CD4-positive, alpha-beta memory T cell (primary cell): ENCODE measurements at regions not wholly inside any gene's neighbourhood (a gene's known extent, or its start where the extent isn't known, plus 50 kb on each side); places are given as distances from the start of the nearest gene placed in this dataset.
A peak's percentile ranks its signal among the peaks of the same experiment; 100 is the strongest.

Experiments used
- CTCF ChIA-PET: fragments of 350-600 bp; sonication (Branson Sonifier 250); formaldehyde crosslinking; loops from one replicate; lab custom pipeline; 2021; ENCODE audit warnings: inconsistent platforms; ENCODE audit not compliant: partially characterized antibody; lab: Charles Lee
- POLR2A ChIA-PET: fragments of 350-600 bp; sonication (Branson Sonifier 250); formaldehyde crosslinking; loops from one replicate; lab custom pipeline; 2021; ENCODE audit not compliant: partially characterized antibody; lab: Charles Lee
- DNase-seq, 5 donors: peaks; one replicate each; pipeline versions ENCODE4 v3.0.0 to v3.0.0-alpha.2; 2020 to 2022; ENCODE audit warnings: mixed read lengths in 1 of 5
- H3K27ac ChIP-seq: one replicate; pipeline ENCODE4 v1.7.0; 2013; ENCODE audit warnings: low read depth, low read length
- H3K27me3 ChIP-seq: 2 replicates; pipeline ENCODE4 v1.7.0; 2013; ENCODE audit warnings: mild to moderate bottlenecking, low read length, moderate library complexity; ENCODE audit not compliant: insufficient read depth
- H3K36me3 ChIP-seq: 2 replicates; pipeline ENCODE4 v1.7.0; 2013; ENCODE audit warnings: mild to moderate bottlenecking, low read length, moderate library complexity; ENCODE audit not compliant: insufficient read depth
- H3K4me1 ChIP-seq: 2 replicates; pipeline ENCODE4 v1.7.0; 2013; ENCODE audit warnings: mild to moderate bottlenecking, low read length, moderate library complexity; ENCODE audit not compliant: insufficient read depth
- H3K4me3 ChIP-seq, 2 donors: one replicate each; pipeline ENCODE4 v1.7.0; 2013; ENCODE audit warnings: low read length in 2 of 2, mild to moderate bottlenecking in 1 of 2
- H3K9me3 ChIP-seq, 2 donors: one replicate each; pipeline ENCODE4 v1.7.0; 2013; ENCODE audit warnings: low read length in 2 of 2, control low read depth in 1 of 2; ENCODE audit not compliant: control insufficient read depth in 1 of 2
- H3K27ac Mint-ChIP-seq, 7 donors: one replicate each; pipeline ENCODE4 v1.8.0; 2020 to 2021; ENCODE audit warnings: mixed read lengths in 7 of 7, mild to moderate bottlenecking in 6 of 7, inconsistent platforms in 3 of 7, moderate library complexity in 3 of 7
- H3K27me3 Mint-ChIP-seq, 2 donors: one replicate each; pipeline ENCODE4 v1.8.0; 2020 to 2021; ENCODE audit warnings: mixed read lengths in 2 of 2
- H3K36me3 Mint-ChIP-seq, 2 donors: one replicate each; pipeline ENCODE4 v1.8.0; 2020 to 2021; ENCODE audit warnings: mixed read lengths in 2 of 2, inconsistent platforms in 1 of 2, mild to moderate bottlenecking in 1 of 2
- H3K4me1 Mint-ChIP-seq, 4 donors: one replicate each; pipeline ENCODE4 v1.8.0; 2020 to 2021; ENCODE audit warnings: mixed read lengths in 4 of 4, mild to moderate bottlenecking in 1 of 4
- H3K4me3 Mint-ChIP-seq, 8 donors: one replicate each; pipeline ENCODE4 v1.8.0; 2020 to 2021; ENCODE audit warnings: mixed read lengths in 8 of 8, mild to moderate bottlenecking in 7 of 8, moderate library complexity in 6 of 8, inconsistent platforms in 3 of 8
- H3K9me3 Mint-ChIP-seq, 8 donors: one replicate each; pipeline ENCODE4 v1.8.0; 2020 to 2021; ENCODE audit warnings: mixed read lengths in 8 of 8, mild to moderate bottlenecking in 5 of 8, inconsistent platforms in 3 of 8, moderate library complexity in 1 of 8
- intact Hi-C: fragments of 100-400 bp; cut with micrococcal nuclease; formaldehyde crosslinking; loops from one replicate; pipeline ENCODE4 v1.15.1; 2023

DNA sequence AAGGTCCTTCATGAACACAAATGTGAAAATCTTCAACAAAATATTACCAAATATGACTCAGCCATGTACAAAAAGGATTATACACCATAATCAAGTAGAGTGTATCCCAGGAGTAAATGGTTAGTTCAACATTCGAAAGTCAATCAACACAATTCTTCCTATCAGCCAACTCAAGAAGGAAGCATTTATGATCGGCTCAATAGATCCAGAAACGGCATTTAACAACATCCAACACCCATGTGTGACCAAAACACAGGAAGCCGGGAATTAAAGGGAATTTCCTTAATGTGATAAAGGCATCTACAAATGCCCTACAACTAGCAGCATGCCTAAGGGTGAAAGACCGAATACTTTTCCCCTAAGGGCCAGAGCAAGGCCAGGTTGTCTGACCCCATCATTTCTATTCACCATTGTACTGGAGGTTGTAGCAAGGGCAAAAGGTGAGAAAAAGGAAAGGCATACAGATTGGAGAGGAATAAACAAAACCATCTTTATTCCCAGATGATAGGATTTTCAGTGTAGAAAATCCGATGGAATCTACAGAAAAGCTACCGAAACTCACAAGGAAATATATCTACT is 69.9 kb upstream of the CLDN5 start:
- Histone ChIP-seq H3K4me3 (no peak overlapping the region), H3K4me1 (peaks cover 36% of the 10 kb centered on the region), H3K27ac (no peak overlapping the region), H3K36me3 (no peaks in the 10 kb centered on the region), H3K27me3 (no peaks in the 10 kb centered on the region), H3K9me3 (no peaks in the 10 kb centered on the region)
- Mint-ChIP-seq H3K4me3 (no peak overlapping the region), H3K9me3 (no peaks in the 10 kb centered on the region), H3K4me1 (peaks cover 24 to 41% (median 30%) of the 10 kb centered on the region in 4 donors), H3K27ac (peak overlapping the region in 3 of 7 donors; percentile 20 to 60 (median 53)), H3K27me3 (peaks cover 0 to 2% of the 10 kb centered on the region in 2 donors), H3K36me3 (no peaks in the 10 kb centered on the region)
- POLR2A ChIA-PET, result no interaction called here
- CTCF ChIA-PET, result no interaction called here
- DNase-seq, result no peak
- intact Hi-C loops, result loop anchor here (10.0 kb wide), 1 partner anchor 49 kb away; no protein-coding TSS in a partner anchor

DNA sequence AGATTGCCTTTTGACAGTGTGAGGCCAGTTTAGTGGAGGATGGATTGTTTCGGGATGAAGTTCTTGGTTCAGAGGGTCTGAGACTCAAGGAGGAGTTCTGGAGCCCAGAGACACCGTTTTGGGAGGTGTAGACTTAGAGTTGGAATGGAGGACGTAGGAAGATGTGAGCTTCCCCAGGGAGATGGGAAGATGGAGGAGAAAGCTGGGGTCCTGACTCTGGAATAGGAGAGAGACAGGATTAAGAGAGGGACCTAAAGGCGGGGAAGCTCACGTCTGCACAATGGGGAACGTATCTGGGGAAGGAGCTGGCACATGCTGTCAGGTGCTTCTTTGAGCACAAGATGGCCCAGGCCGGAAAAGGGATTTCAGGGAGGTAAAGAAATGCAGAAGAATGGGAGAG is 71.3 kb upstream of the CLDN5 start:
- H3K36me3 Mint-ChIP-seq, result no peaks in the 10 kb centered on the region
- Histone ChIP-seq H3K27ac (no peak overlapping the region), H3K4me3 (no peak overlapping the region), H3K36me3 (no peaks in the 10 kb centered on the region), H3K9me3 (no peaks in the 10 kb centered on the region), H3K27me3 (no peaks in the 10 kb centered on the region), H3K4me1 (peaks cover 43% of the 10 kb centered on the region)
- ChIA-PET POLR2A (interaction anchor here (0.9 to 1.2 kb wide), 2 partner anchors 10 to 34 kb away, joined by 3 read pairs; no protein-coding TSS in a partner anchor), CTCF (interaction anchor here (0.7 to 0.8 kb wide), 2 partner anchors 12 to 16 kb away, joined by 3 read pairs; no protein-coding TSS in a partner anchor)
- no peak for DNase-seq
- H3K4me3 Mint-ChIP-seq, result peak overlapping the region in 3 of 8 donors; percentile 1 to 31 (median 5)
- intact Hi-C loops, result loop anchor here (10.0 kb wide), 1 partner anchor 51 kb away; no protein-coding TSS in a partner anchor
- peaks cover 26 to 48% (median 34%) of the 10 kb centered on the region in 4 donors for H3K4me1 Mint-ChIP-seq
- H3K9me3 Mint-ChIP-seq, result no peaks in the 10 kb centered on the region
- peak overlapping the region; percentile 6 to 94 (median 89) for H3K27ac Mint-ChIP-seq
- no peaks in the 10 kb centered on the region for H3K27me3 Mint-ChIP-seq

DNA sequence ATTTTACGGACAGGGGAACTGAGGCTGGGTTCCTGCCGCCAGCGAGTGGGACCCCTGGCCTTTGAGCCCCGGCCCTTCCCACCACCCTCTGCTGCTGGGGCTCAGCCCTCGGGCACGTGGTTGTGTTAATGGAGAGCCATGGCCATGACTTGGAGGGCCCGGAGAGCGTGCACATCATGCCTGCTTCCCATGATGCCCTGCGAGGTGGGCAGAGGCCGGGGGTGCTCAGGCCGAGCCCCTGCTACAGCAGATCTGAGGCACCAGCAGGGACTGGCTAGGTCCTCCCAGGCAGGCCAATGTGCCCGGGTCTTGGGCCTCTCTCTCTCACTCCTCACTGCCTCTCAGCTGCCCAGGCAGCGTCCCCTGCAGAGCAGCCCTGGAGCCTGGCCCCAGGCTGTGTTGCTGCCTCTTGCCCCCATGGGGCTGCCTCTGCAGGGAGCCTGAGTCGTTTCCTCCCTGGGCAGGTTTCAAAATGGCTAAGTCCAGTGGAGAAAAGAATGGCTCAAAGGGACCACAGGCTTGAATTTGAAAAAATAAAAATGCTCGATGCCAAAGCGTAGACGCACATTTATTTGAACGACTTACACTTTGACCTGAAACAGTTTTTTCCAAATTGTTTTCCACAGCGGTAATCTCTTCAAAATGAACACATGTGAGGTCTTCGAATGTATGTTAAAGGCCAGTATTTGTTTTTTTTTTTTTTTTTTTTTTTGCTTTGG is 72.6 kb upstream of the CLDN5 start:
- Mint-ChIP-seq H3K27ac (peak overlapping the region; percentile 82 to 97 (median 94)), H3K36me3 (no peaks in the 10 kb centered on the region), H3K27me3 (no peaks in the 10 kb centered on the region), H3K4me3 (peak overlapping the region; percentile 59 to 84 (median 77)), H3K4me1 (peaks cover 28 to 48% (median 35%) of the 10 kb centered on the region in 4 donors), H3K9me3 (no peaks in the 10 kb centered on the region)
- POLR2A ChIA-PET, result interaction anchor here (0.9 to 2.1 kb wide), 6 partner anchors 10 to 165 kb away, joined by 3 to 10 read pairs (median 6); partner anchors contain the start of genes CDC45 and MRPL40
- no peaks in the 10 kb centered on the region for H3K9me3 ChIP-seq
- no peak overlapping the region for H3K4me3 ChIP-seq
- no peaks in the 10 kb centered on the region for H3K27me3 ChIP-seq
- CTCF ChIA-PET, result no interaction called here
- DNase-seq, result peak in 1 of 5 donors; percentile 13
- H3K27ac ChIP-seq, result peak overlapping the region; percentile 48
- intact Hi-C loops, result loop anchor here (1.0 to 10.0 kb wide), 3 partner anchors 10 to 118 kb away; partner anchors contain the start of genes CDC45 and UFD1
- H3K36me3 ChIP-seq, result no peaks in the 10 kb centered on the region
- H3K4me1 ChIP-seq, result peaks cover 43% of the 10 kb centered on the region

- peak overlapping the region; percentile 82 to 97 (median 94) for H3K27ac Mint-ChIP-seq
- Histone ChIP-seq H3K4me1 (peaks cover 43% of the 10 kb centered on the region), H3K36me3 (no peaks in the 10 kb centered on the region), H3K27me3 (no peaks in the 10 kb centered on the region), H3K27ac (peak overlapping the region; percentile 51), H3K4me3 (peak overlapping the region in 1 of 2 donors; percentile 22), H3K9me3 (no peaks in the 10 kb centered on the region)
- peak; percentile 63 to 80 (median 71) for DNase-seq
- H3K9me3 Mint-ChIP-seq, result no peaks in the 10 kb centered on the region
- intact Hi-C loops, result loop anchor here (1.0 to 10.0 kb wide), 3 partner anchors 10 to 119 kb away; partner anchors contain the start of genes CDC45 and UFD1
- H3K27me3 Mint-ChIP-seq, result no peaks in the 10 kb centered on the region
- peaks cover 28 to 49% (median 35%) of the 10 kb centered on the region in 4 donors for H3K4me1 Mint-ChIP-seq
- ChIA-PET POLR2A (interaction anchor here (1.1 to 2.1 kb wide), 7 partner anchors 10 to 165 kb away, joined by 3 to 10 read pairs (median 4); partner anchors contain the start of genes CDC45 and MRPL40), CTCF (interaction anchor here (0.6 to 1.2 kb wide), 2 partner anchors 52 to 118 kb away, joined by 3 to 4 read pairs; partner anchors contain the start of genes CDC45 and UFD1)
- no peaks in the 10 kb centered on the region for H3K36me3 Mint-ChIP-seq
- peak overlapping the region; percentile 59 to 84 (median 77) for H3K4me3 Mint-ChIP-seq
Observed at GRCh38 chr22:19597399-19597735, 73.2 kb upstream of the CLDN5 start.

DNA sequence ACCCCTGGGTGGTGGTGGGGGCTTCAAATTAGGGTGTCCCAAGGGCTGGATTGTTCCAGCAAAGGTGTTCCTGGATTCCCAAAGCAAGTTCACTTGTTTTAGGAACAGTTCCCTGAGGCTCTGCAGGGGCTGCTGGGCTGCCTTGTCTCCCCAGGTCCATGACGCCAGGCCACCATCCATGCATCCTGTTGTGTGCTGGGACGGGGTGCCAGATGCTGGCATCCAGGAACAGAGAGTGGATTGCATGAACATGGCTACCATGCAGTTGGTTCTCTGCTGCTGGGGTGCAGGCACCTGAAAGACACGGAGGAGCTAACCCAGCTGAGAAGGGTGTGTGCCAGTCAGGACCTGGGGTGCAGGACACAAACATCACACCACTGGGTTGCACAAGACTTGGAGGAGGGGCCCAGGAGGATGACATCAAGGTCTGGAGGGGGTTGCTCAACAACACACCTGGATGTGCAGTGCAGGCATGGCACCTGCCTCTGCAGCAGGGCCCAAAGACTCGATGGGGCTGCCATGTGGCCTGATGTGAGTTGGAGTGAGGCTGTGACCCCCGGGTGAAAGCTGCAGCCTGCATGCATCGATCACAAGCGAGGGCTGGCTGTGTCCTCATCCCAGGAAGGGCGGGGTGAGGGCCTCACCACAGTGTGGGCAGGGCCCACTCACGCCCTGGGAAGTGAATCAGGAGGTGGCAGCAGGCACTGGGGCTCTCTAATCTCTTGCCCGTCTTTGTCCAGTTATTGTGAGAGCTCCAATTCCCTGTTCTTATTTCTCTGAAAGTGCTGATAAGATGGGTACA is 74.0 kb upstream of the CLDN5 start:
- Histone ChIP-seq H3K4me1 (peaks cover 43% of the 10 kb centered on the region), H3K4me3 (peak overlapping the region in 1 of 2 donors; percentile 22), H3K27ac (peak overlapping the region; percentile 51), H3K9me3 (no peaks in the 10 kb centered on the region), H3K27me3 (no peaks in the 10 kb centered on the region), H3K36me3 (no peaks in the 10 kb centered on the region)
- H3K36me3 Mint-ChIP-seq, result no peaks in the 10 kb centered on the region
- no peaks in the 10 kb centered on the region for H3K27me3 Mint-ChIP-seq
- intact Hi-C loops, result loop anchor here (10.0 kb wide), 1 partner anchor 53 kb away; no protein-coding TSS in a partner anchor
- peak in 3 of 5 donors; percentile 20 to 48 (median 23) for DNase-seq
- POLR2A ChIA-PET, result interaction anchor here (1.1 to 2.1 kb wide), 8 partner anchors 9 to 166 kb away, joined by 3 to 10 read pairs (median 4); partner anchors contain the start of genes C22orf39, CDC45 and MRPL40
- peak overlapping the region in 7 of 8 donors; percentile 59 to 84 (median 77) for H3K4me3 Mint-ChIP-seq
- no peaks in the 10 kb centered on the region for H3K9me3 Mint-ChIP-seq
- H3K27ac Mint-ChIP-seq, result peak overlapping the region; percentile 82 to 97 (median 94)
- peaks cover 31 to 58% (median 41%) of the 10 kb centered on the region in 4 donors for H3K4me1 Mint-ChIP-seq
- CTCF ChIA-PET, result interaction anchor here (0.6 to 1.2 kb wide), 3 partner anchors 12 to 119 kb away, joined by 3 to 4 read pairs (median 3); partner anchors contain the start of genes CDC45 and UFD1

GRCh38 chr22:19599004-19599403 is 74.8 kb upstream of the CLDN5 start:
- Mint-ChIP-seq H3K36me3 (no peaks in the 10 kb centered on the region), H3K27me3 (no peaks in the 10 kb centered on the region), H3K4me1 (peaks cover 31 to 58% (median 41%) of the 10 kb centered on the region in 4 donors), H3K9me3 (no peaks in the 10 kb centered on the region), H3K4me3 (peak overlapping the region in 5 of 8 donors; percentile 17 to 84 (median 73)), H3K27ac (peak overlapping the region; percentile 82 to 97 (median 94))
- CTCF ChIA-PET, result interaction anchor here (0.6 kb wide), 1 partner anchor 11 kb away, joined by 3 read pairs; no protein-coding TSS in a partner anchor
- Histone ChIP-seq H3K27me3 (no peaks in the 10 kb centered on the region), H3K4me1 (peaks cover 43% of the 10 kb centered on the region), H3K36me3 (no peaks in the 10 kb centered on the region), H3K9me3 (no peaks in the 10 kb centered on the region), H3K4me3 (no peak overlapping the region), H3K27ac (peak overlapping the region; percentile 51)
- no peak for DNase-seq
- POLR2A ChIA-PET, result interaction anchor here (1.1 to 2.1 kb wide), 4 partner anchors 8 to 152 kb away, joined by 3 to 10 read pairs (median 4); partner anchors contain the start of gene C22orf39
- intact Hi-C loops, result loop anchor here (10.0 kb wide), 1 partner anchor 54 kb away; no protein-coding TSS in a partner anchor
